LNCAP (cell line): ENCODE measurements at regions not wholly inside any gene's neighbourhood (a gene's known extent, or its start where the extent isn't known, plus 50 kb on each side); places are given as distances from the start of the nearest gene placed in this dataset.

Source experiments
- CTCF ChIP-seq: fragments of 450-650 bp; IDR thresholded peaks from 2 replicates; pipeline ENCODE4 v1.5.1; 2017; ENCODE audit warnings: mild to moderate bottlenecking

- no peak for TF ChIP-seq CTCF
Observed at GRCh38 chr19:33878030-33878544, 81.4 kb downstream of the KCTD15 start.

- no peak for TF ChIP-seq CTCF
Observed at GRCh38 chr19:33878910-33879810, 82.5 kb downstream of the KCTD15 start.

- no peak for TF ChIP-seq CTCF
Observed at GRCh38 chr19:33879818-33880575, 83.3 kb downstream of the KCTD15 start.

- no peak for TF ChIP-seq CTCF
Observed at GRCh38 chr19:33883859-33884519, 87.3 kb downstream of the KCTD15 start.

- no peak for TF ChIP-seq CTCF
Observed at GRCh38 chr19:33885236-33885635, 88.6 kb downstream of the KCTD15 start.

GRCh38 chr19:33887891-33888290 is 91.2 kb downstream of the KCTD15 start:
- TF ChIP-seq CTCF: no peak

GRCh38 chr19:33888665-33889064 is 92.0 kb downstream of the KCTD15 start:
- no peak for TF ChIP-seq CTCF
